22Rv1 (cell line): ENCODE measurements at regions not wholly inside any gene's neighbourhood (a gene's known extent, or its start where the extent isn't known, plus 50 kb on each side); places are given as distances from the start of the nearest gene placed in this dataset.

Source experiments
- H3K27ac ChIP-seq: fragments of 450-650 bp; 2 replicates; pipeline ENCODE4 v1.5.1; 2017
- CTCF ChIP-seq: fragments of 450-650 bp; IDR thresholded peaks from 2 replicates; pipeline ENCODE4 v1.5.1; 2017; ENCODE audit warnings: mild to moderate bottlenecking
- ZFX ChIP-seq: fragments of 450-650 bp; IDR thresholded peaks from 2 replicates; pipeline ENCODE4 v1.6.1; 2017; ENCODE audit warnings: antibody characterized with exemption, borderline replicate concordance

GRCh38 chr18:22865354-22866116 lies 67.6 kb upstream of the RBBP8 start:
- H3K27ac ChIP-seq, result no peak overlapping the region
- TF ChIP-seq ZFX (no peak), CTCF (no peak)

- no peak overlapping the region for H3K27ac ChIP-seq
- no peak for TF ChIP-seq CTCF
- no peak for TF ChIP-seq ZFX
These were observed 64.3 kb upstream of the RBBP8 start for GRCh38 chr18:22868831-22869230.

GRCh38 chr18:22871809-22872525 lies 61.2 kb upstream of the RBBP8 start:
- no peak for TF ChIP-seq ZFX
- TF ChIP-seq CTCF, result no peak
- no peak overlapping the region for H3K27ac ChIP-seq

GRCh38 chr18:22872900-22873537 lies 60.1 kb upstream of the RBBP8 start:
- no peak for TF ChIP-seq ZFX
- TF ChIP-seq CTCF, result no peak
- no peak overlapping the region for H3K27ac ChIP-seq

- H3K27ac ChIP-seq, result no peak overlapping the region
- TF ChIP-seq ZFX (no peak), CTCF (no peak)
These were observed 53.8 kb upstream of the RBBP8 start for GRCh38 chr18:22879293-22879692.

GRCh38 chr18:22882084-22882483 lies 51.0 kb upstream of the RBBP8 start:
- H3K27ac ChIP-seq, result no peak overlapping the region
- TF ChIP-seq ZFX (no peak), CTCF (no peak)

GRCh38 chr18:22883179-22883578 lies 49.9 kb upstream of the RBBP8 start:
- H3K27ac ChIP-seq, result no peak overlapping the region
- TF ChIP-seq CTCF, result no peak
- no peak for TF ChIP-seq ZFX
